GM18867 (cell line): ENCODE measurements at regions not wholly inside any gene's neighbourhood (a gene's known extent, or its start where the extent isn't known, plus 50 kb on each side); places are given as distances from the start of the nearest gene placed in this dataset.
"Not testable (repeated sequence)": the region's sequence is repeated elsewhere in the genome, so short reads cannot be mapped to it uniquely, and the experiment has no call there.

ENCODE experiments used
- ATAC-seq: cut with Tn5 transposase; IDR thresholded peaks from one replicate; pipeline ENCODE4 v1.9.1; 2021; ENCODE audit warnings: mild to moderate bottlenecking, moderate library complexity; ENCODE audit not compliant: unreplicated experiment

GRCh38 chr20:29319725-29320124 is 1937.7 kb upstream of the DEFB115 start:
- no peak for ATAC-seq

- ATAC-seq = not testable (repeated sequence)
Observed at GRCh38 chr20:29320216-29320949, 1937.1 kb upstream of the DEFB115 start.

GRCh38 chr20:29323631-29324515 is 1933.6 kb upstream of the DEFB115 start:
- not testable (repeated sequence) for ATAC-seq

- not testable (repeated sequence) for ATAC-seq
Observed at GRCh38 chr20:29324516-29325303, 1932.8 kb upstream of the DEFB115 start.

- no peak for ATAC-seq
Observed at GRCh38 chr20:29325304-29325640, 1932.2 kb upstream of the DEFB115 start.

- ATAC-seq = not testable (repeated sequence)
Observed at GRCh38 chr20:29325781-29326180, 1931.7 kb upstream of the DEFB115 start.

GRCh38 chr20:29326376-29327070 is 1930.9 kb upstream of the DEFB115 start:
- ATAC-seq = no peak

- ATAC-seq = not testable (repeated sequence)
Observed at GRCh38 chr20:29327600-29328420, 1929.7 kb upstream of the DEFB115 start.

- not testable (repeated sequence) for ATAC-seq
Observed at GRCh38 chr20:29330429-29331115, 1926.9 kb upstream of the DEFB115 start.

GRCh38 chr20:29349836-29350235 is 1907.6 kb upstream of the DEFB115 start:
- ATAC-seq = no peak

- ATAC-seq = not testable (repeated sequence)
Observed at GRCh38 chr20:29375937-29376336, 1881.5 kb upstream of the DEFB115 start.

- not testable (repeated sequence) for ATAC-seq
Observed at GRCh38 chr20:29392853-29393252, 1864.6 kb upstream of the DEFB115 start.

GRCh38 chr20:29408034-29408695 is 1849.3 kb upstream of the DEFB115 start:
- no peak for ATAC-seq

GRCh38 chr20:29408707-29409106 is 1848.8 kb upstream of the DEFB115 start:
- not testable (repeated sequence) for ATAC-seq

GRCh38 chr20:29409160-29409689 is 1848.2 kb upstream of the DEFB115 start:
- not testable (repeated sequence) for ATAC-seq

- no peak for ATAC-seq
Observed at GRCh38 chr20:29409833-29410805, 1847.3 kb upstream of the DEFB115 start.

- no peak for ATAC-seq
Observed at GRCh38 chr20:29410806-29411457, 1846.5 kb upstream of the DEFB115 start.
